ENCODE measurements at regions not wholly inside any gene's neighbourhood (a gene's known extent, or its start where the extent isn't known, plus 50 kb on each side); places are given as distances from the start of the nearest gene placed in this dataset.
A peak's percentile ranks its signal among the peaks of the same experiment; 100 is the strongest.

- no peak for DNase-seq (ENCODE audit: low read depth in 2 of 2)
Measured at GRCh38 chr1:101153692-101154091, 83.1 kb upstream of the S1PR1 start.

- DNase-seq (ENCODE audit: low read depth in 2 of 2): no peak
Measured at GRCh38 chr1:101152633-101153032, 84.2 kb upstream of the S1PR1 start.

GRCh38 chr1:101151286-101151685 lies 85.5 kb upstream of the S1PR1 start:
- DNase-seq (ENCODE audit: low read depth in 2 of 2): no peak

- peak; percentile 27 to 63 for DNase-seq (ENCODE audit: low read depth in 2 of 2)
Measured at GRCh38 chr1:101150670-101151069, 86.1 kb upstream of the S1PR1 start.

- peak; percentile 36 to 74 for DNase-seq (ENCODE audit: low read depth in 2 of 2)
Measured at GRCh38 chr1:101150266-101150665, 86.6 kb upstream of the S1PR1 start.

GRCh38 chr1:101148980-101149379 lies 87.8 kb upstream of the S1PR1 start:
- DNase-seq (ENCODE audit: low read depth in 2 of 2): peak in 1 of 2 donors; percentile 74

GRCh38 chr1:101147381-101147780 lies 89.4 kb upstream of the S1PR1 start:
- DNase-seq (ENCODE audit: low read depth in 2 of 2): no peak

GRCh38 chr1:101145449-101145820 lies 91.4 kb upstream of the S1PR1 start:
- DNase-seq (ENCODE audit: low read depth in 2 of 2): no peak

- peak in 1 of 2 donors; percentile 51 for DNase-seq (ENCODE audit: low read depth in 2 of 2)
Measured at GRCh38 chr1:101144671-101145448, 92.0 kb upstream of the S1PR1 start.

GRCh38 chr1:101142244-101142643 lies 94.6 kb upstream of the S1PR1 start:
- peak in 1 of 2 donors; percentile 25 for DNase-seq (ENCODE audit: low read depth in 2 of 2)

- no peak for DNase-seq (ENCODE audit: low read depth in 2 of 2)
Measured at GRCh38 chr1:101141376-101141775, 95.4 kb upstream of the S1PR1 start.

- DNase-seq (ENCODE audit: low read depth in 2 of 2): no peak
Measured at GRCh38 chr1:101139821-101140718, 96.7 kb upstream of the S1PR1 start.

GRCh38 chr1:101139130-101139529 lies 97.7 kb upstream of the S1PR1 start:
- peak in 1 of 2 donors; percentile 33 for DNase-seq (ENCODE audit: low read depth in 2 of 2)

- peak; percentile 38 to 41 for DNase-seq (ENCODE audit: low read depth in 2 of 2)
Measured at GRCh38 chr1:101137144-101138126, 99.4 kb upstream of the S1PR1 start.

- DNase-seq (ENCODE audit: low read depth in 2 of 2): peak; percentile 78 to 83
Measured at GRCh38 chr1:101136739-101137138, 100.1 kb upstream of the S1PR1 start.

GRCh38 chr1:101136271-101136670 lies 100.5 kb upstream of the S1PR1 start:
- peak; percentile 14 to 23 for DNase-seq (ENCODE audit: low read depth in 2 of 2)

- no peak for DNase-seq (ENCODE audit: low read depth in 2 of 2)
Measured at GRCh38 chr1:101135526-101135925, 101.3 kb upstream of the S1PR1 start.

- DNase-seq (ENCODE audit: low read depth in 2 of 2): no peak
Measured at GRCh38 chr1:101131239-101131843, 105.5 kb upstream of the S1PR1 start.

GRCh38 chr1:101130673-101131072 lies 105.1 kb upstream of the DPH5 start:
- no peak for DNase-seq (ENCODE audit: low read depth in 2 of 2)

GRCh38 chr1:101128846-101129245 lies 103.3 kb upstream of the DPH5 start:
- DNase-seq (ENCODE audit: low read depth in 2 of 2): no peak

GRCh38 chr1:101128211-101128727 lies 102.7 kb upstream of the DPH5 start:
- DNase-seq (ENCODE audit: low read depth in 2 of 2): peak; percentile 50 to 68
